A673 (cell line): ENCODE measurements at regions not wholly inside any gene's neighbourhood (a gene's known extent, or its start where the extent isn't known, plus 50 kb on each side); places are given as distances from the start of the nearest gene placed in this dataset.

Experiments used
- CTCF ChIP-seq: fragments of 300-800, 200-600 bp; sonication (generic); conservative IDR thresholded peaks from 2 replicates; pipeline ENCODE4 v1.5.1; 2017; ENCODE audit warnings: low read depth, mild to moderate bottlenecking, antibody characterized with exemption, low read length, moderate library complexity, mixed read lengths
- EZH2 ChIP-seq: fragments of 200-600 bp; sonication (generic); IDR thresholded peaks from 2 replicates; pipeline ENCODE4 v1.6.1; 2017; ENCODE audit warnings: borderline replicate concordance, low read depth, mild to moderate bottlenecking, mixed read lengths, antibody characterized with exemption, low read length; ENCODE audit not compliant: poor library complexity, severe bottlenecking

DNA sequence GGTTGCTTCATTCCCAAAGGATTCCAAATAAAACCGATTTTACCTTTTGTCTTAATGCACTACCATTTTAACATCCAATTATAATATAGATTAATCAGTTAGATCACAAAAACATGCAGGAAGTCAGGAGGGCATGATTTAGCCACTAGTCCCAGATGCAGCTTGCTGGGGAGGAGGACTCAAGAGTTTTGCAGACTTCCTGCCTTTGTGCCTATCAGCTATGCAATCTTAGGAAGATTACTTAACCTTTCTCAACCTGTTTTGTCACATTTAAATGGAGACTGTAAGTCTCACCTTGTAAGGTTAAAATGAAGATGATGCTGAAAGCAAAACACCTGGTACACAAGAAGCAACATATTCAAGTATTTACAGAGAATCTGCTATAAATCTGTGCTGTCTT is 242.4 kb upstream of the GOLIM4 start:
- TF ChIP-seq CTCF (no peak), EZH2 (no peak)
